RPMI8226 (cell line): ENCODE measurements at regions not wholly inside any gene's neighbourhood (a gene's known extent, or its start where the extent isn't known, plus 50 kb on each side); places are given as distances from the start of the nearest gene placed in this dataset.

ENCODE experiments used
- DNase-seq: peaks from one replicate; pipeline ENCODE4 v3.0.0-alpha.2; 2015

- no peak for DNase-seq
Measured at GRCh38 chr7:88402529-88402928, 95.8 kb upstream of the STEAP4 start.

- DNase-seq: peak; percentile 41
Measured at GRCh38 chr7:88401009-88401623, 94.4 kb upstream of the STEAP4 start.

DNA sequence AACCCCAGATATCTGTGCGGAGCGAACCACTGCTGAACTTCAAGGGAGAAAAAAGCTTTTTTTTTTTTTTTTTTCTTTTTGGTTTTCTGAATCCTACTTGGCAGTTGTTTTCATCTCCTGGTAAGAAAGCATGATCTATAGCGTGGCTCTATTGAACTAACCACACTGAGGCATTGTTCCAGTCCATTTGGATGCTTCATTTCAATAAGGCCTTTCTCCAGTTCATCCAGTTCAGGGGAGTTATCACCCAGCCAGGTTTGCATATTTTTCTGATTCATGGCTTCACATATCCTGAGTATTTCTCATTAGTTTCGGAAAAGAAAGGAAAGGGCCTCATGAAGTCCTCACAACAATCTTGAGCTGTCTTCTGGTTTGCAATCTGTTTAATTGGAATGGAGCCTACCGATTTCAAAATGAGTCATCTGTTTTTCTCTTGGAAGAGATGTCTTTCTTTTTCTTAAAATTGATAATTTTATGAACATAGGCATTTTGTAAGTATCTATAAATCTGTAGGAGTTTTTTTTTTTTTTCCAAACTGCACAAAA, 93.1 kb upstream of the STEAP4 start:
- no peak for DNase-seq

- no peak for DNase-seq
Measured at GRCh38 chr7:88399036-88399435, 92.3 kb upstream of the STEAP4 start.

DNA sequence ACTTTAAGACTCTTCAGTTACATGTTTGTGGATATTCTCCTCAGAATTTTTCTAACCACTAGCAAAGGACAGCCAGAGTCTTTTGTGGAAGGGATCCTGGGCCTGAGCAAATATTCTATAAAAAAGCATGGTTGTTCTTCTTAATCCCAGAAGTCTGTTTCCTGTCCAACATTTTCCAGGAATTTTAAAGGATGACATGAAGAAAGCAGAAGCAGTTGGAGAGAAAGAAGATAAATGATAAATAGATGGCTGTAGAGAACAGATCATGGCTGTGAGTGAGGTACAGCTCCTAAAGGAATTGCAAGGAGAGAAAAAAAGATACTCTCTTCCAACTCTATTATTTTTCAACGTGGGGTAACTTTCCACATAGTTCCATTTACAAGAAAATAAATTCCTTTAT, 91.8 kb upstream of the STEAP4 start:
- no peak for DNase-seq

GRCh38 chr7:88396948-88397322, 90.2 kb upstream of the STEAP4 start:
- no peak for DNase-seq

- DNase-seq: no peak
Measured at GRCh38 chr7:88396295-88396947, 89.7 kb upstream of the STEAP4 start.

GRCh38 chr7:88395715-88396114, 89.0 kb upstream of the STEAP4 start:
- no peak for DNase-seq

DNA sequence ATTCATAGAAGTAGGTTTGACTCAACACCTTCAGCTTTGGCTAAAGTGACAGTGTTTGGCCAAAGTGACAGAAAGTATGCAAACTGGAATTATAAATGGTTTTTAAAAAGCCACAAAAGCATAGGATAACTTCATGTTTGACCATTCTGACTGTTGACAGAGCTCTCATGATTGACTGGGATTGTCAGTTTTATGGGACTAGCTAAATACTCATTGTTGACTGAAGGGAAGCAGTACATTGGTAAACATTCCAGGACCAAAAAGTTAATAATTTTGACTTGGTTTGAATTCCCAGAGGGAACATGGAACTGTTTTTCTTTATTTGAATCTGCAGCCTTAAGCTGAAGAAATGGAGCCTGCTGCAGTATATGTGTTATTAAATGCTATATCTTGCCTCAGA, 84.6 kb upstream of the STEAP4 start:
- no peak for DNase-seq

DNA sequence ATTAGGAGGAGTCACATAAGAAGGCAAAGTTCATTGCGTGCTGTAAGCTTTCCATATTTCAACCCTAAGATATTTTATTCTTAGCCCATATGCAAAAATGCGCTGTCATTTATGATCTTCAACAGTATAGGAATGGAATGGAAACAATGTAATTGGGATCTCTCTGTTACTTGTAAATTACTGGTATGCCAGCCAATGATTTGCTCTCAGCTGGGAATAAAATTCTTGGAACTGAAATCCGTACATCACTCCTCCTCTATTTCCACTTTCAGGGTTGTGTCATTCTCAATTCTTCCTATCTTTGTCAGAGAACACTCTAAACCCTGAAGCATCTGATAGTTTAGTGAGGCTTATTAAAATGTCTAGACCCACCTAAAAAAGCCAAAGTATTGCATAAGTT, 80.7 kb upstream of the STEAP4 start:
- DNase-seq: no peak

DNA sequence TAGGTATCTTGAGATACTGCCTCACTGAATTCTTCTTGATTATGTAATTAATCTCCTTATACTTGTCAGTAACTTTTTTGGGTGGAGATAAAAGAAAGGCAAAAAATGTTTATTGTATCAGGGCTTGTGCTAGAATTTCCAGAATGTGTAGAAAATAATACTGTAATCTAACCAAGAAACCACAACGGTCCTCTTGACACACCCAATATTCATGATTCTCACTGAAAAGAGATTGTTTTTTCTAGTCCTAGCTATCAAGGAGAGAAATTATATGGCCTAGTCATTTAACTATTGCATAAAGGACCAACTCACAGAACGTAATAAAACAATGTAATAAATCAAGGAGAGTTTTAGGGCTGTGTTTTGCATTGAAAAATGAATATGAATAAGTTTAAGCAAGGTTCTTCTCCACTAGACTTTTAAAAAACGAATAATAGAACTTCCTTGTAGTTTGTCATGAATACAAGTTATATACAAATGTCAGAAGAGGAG, 80.0 kb upstream of the STEAP4 start:
- DNase-seq: no peak

DNA sequence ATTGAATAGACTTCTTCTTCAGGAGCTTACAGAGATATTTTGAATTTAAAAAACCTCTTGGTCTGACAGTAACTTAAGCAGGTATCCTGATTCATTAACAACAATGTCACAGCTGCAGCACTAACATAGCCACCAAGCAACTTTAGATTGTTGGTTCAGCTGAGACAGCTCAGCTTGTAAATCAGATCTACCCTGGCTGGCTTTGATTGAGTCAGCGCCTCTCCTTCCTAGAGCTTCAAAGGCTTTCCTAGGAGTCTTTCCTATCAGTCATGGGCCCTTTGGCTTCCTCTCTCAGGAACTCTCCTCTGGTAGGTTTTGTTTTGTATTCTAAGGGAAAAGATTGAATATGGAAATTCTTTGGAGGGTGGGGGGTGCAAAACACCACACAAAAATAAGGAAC, 70.7 kb upstream of the STEAP4 start:
- no peak for DNase-seq

- no peak for DNase-seq
Measured at GRCh38 chr7:88368686-88369085, 62.0 kb upstream of the STEAP4 start.

DNA sequence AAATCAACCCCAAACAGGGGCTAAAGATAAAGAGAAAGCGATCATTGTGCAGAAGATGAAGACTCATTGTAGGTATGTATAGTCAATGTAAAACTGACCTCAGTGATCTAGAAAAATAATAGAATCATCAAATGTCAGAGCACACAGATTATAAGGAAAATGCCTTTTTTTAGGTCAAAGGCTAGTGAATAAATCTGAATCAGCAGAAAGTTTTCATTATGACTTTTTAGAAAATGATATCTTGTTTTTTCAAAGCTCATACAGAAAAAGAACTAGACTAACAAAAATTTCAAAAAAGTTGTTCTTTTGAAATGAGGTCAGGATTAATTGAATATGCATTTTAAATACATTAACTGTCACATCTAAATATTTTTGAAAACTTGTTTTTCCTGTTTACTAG, 60.2 kb upstream of the STEAP4 start:
- no peak for DNase-seq

GRCh38 chr7:88363869-88364268, 57.2 kb upstream of the STEAP4 start:
- no peak for DNase-seq

DNA sequence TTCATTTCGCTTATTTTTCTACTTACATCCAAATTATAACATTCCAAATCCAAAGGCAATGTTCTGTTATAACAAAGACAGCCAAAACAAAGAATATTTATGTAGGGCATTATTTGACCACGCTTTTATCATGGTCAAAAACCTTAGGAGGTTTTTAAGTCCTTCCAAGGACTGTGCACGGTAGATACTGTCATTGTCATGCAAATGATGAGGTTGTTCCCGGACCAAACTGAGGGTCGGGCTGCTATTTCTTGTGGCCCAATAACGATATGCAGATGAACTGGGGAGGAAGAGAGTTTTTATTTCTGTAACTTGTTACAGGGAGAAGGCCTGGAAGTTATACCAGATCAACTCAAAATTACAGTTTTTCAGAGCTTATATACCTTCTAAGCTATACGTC, 56.6 kb upstream of the STEAP4 start:
- DNase-seq: no peak

DNA sequence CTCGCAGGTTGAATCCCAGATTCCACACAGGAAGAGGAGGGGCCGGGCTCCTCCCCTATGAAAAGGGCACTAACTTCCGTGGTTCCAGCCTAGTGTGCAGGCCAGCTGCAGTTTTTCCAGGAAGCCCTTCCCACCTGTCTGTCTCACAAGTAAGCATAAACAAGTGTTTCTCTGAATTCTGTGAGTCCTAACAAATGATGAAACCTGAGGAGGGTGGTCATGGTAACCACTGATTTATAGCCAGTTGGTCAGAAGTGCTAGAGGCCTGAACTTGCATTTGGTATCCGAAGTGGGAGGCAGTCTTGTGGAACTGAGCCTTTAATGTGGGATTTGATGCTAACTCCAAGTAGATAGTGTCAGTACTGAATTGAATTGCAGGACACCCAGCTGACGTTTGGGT, 54.7 kb upstream of the STEAP4 start:
- DNase-seq: no peak

GRCh38 chr7:88358881-88359280, 52.2 kb upstream of the STEAP4 start:
- DNase-seq: no peak

DNA sequence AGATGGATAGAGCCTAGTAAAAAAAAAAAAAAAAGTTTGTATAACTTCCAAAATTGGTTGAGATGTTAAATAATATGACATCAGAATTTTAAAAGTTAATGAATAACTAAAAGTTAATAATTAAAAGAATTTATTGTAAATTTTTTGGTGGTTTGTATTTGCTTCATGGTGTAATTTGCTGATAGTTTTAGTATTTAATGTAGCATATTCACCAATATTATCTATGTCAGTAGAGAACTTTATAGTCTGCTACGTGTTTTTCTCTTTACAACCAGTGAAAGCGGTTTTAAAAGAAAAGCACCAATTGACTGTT, 51.8 kb upstream of the STEAP4 start:
- no peak for DNase-seq

DNA sequence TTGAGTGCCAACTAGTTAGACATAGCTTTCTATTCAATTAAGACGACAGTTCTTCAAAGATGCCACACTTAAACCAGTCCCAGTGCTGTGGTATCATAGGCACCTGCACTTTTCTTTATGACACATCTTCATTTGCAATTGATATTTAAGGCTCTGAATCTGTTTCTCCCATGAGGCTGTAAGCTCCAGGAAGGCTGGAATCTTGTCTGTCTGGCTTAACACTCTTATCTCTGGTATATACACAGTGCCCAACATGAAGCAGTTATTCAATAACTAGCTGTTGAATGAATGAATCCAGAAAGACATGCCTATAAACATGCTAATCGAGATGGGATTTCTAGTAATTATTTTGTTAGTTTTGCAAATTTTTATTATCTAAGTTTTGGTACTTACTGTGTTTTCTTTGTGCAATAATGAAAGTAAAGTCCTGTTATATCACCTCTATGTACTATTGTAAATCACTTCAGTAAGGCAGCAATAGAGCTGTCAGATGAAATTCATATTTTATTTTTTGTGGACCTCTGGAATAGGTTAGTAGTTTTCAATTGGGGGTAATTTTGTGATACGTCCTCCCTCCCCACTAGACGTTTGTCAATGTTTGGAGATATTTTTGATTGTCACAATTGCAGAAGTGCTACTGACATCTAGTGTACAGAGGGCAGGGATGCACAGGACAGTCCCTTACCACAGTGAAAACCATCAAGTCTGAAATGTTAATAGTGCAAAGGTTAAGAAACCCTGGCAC, 51.3 kb upstream of the STEAP4 start:
- DNase-seq: peak; percentile 45

- peak; percentile 21 for DNase-seq
Measured at GRCh38 chr7:88357294-88357693, 50.6 kb upstream of the STEAP4 start.
